Loucy (cell line): ENCODE measurements at regions not wholly inside any gene's neighbourhood (a gene's known extent, or its start where the extent isn't known, plus 50 kb on each side); places are given as distances from the start of the nearest gene placed in this dataset.

Experiments used
- H2AFZ ChIP-seq: fragments of 200-600 bp; sonication (generic); 2 replicates; pipeline ENCODE4 v1.6.0; 2016; ENCODE audit warnings: antibody characterized with exemption, mild to moderate bottlenecking, low read length, moderate library complexity
- H3F3A ChIP-seq: fragments of 200-600 bp; 2 replicates; pipeline ENCODE4 v1.6.0; 2016; ENCODE audit warnings: antibody characterized with exemption, low read depth, mild to moderate bottlenecking
- H3K27me3 ChIP-seq: fragments of 200-600 bp; sonication (generic); 2 replicates; pipeline ENCODE4 v1.6.1; 2014; ENCODE audit warnings: low read length, mild to moderate bottlenecking; ENCODE audit not compliant: insufficient read depth, poor library complexity, severe bottlenecking
- H3K36me3 ChIP-seq: fragments of 200-600 bp; sonication (generic); 2 replicates; pipeline ENCODE4 v1.6.1; 2016; ENCODE audit warnings: low read length; ENCODE audit not compliant: insufficient read depth
- H3K4me1 ChIP-seq: fragments of 200-600 bp; sonication (generic); 2 replicates; pipeline ENCODE4 v1.5.1; 2014; ENCODE audit warnings: low read length, mild to moderate bottlenecking; ENCODE audit not compliant: insufficient read depth, poor library complexity, severe bottlenecking
- H3K4me2 ChIP-seq: fragments of 200-600 bp; sonication (generic); 2 replicates; pipeline ENCODE4 v1.6.0; 2014; ENCODE audit warnings: antibody characterized with exemption, low read length, low read depth, mild to moderate bottlenecking; ENCODE audit not compliant: poor library complexity, severe bottlenecking
- H3K4me3 ChIP-seq: fragments of 200-600 bp; sonication (generic); 2 replicates; pipeline ENCODE4 v1.5.1; 2014; ENCODE audit warnings: low read length, mild to moderate bottlenecking, mixed read lengths; ENCODE audit not compliant: poor library complexity, severe bottlenecking
- H3K79me2 ChIP-seq: fragments of 200-600 bp; sonication (generic); 2 replicates; pipeline ENCODE4 v1.6.1; 2014; ENCODE audit warnings: low read length; ENCODE audit not compliant: insufficient read depth
- H3K9ac ChIP-seq: fragments of 200-600 bp; sonication (generic); 2 replicates; pipeline ENCODE4 v1.6.0; 2014; ENCODE audit warnings: mild to moderate bottlenecking, low read depth, low read length, moderate library complexity; ENCODE audit not compliant: poor library complexity, severe bottlenecking
- H3K9me2 ChIP-seq: fragments of 200-600 bp; sonication (generic); replicated peaks from 2 replicates; pipeline ENCODE4 v1.6.1; 2016; ENCODE audit warnings: low read depth, low read length, mixed read lengths
- H3K9me3 ChIP-seq: fragments of 200-600 bp; sonication (generic); 2 replicates; pipeline ENCODE4 v1.6.1; 2014; ENCODE audit warnings: mild to moderate bottlenecking, antibody characterized with exemption, low read length, low read depth; ENCODE audit not compliant: insufficient read depth
- H4K20me1 ChIP-seq: fragments of 200-600 bp; sonication (generic); 2 replicates; pipeline ENCODE4 v1.6.0; 2014; ENCODE audit warnings: antibody characterized with exemption, low read length, mild to moderate bottlenecking; ENCODE audit not compliant: insufficient read depth, poor library complexity, severe bottlenecking
- CTCF ChIP-seq: fragments of 200-600 bp; sonication (generic); conservative IDR thresholded peaks from 2 replicates; pipeline ENCODE4 v1.5.1; 2014; ENCODE audit warnings: mild to moderate bottlenecking, antibody characterized with exemption, low read length
- EZH2phosphoT487 ChIP-seq: fragments of 200-600 bp; IDR thresholded peaks from 2 replicates; pipeline ENCODE4 v1.6.1; 2018; ENCODE audit warnings: antibody characterized with exemption, mild to moderate bottlenecking, moderate library complexity, borderline replicate concordance

- Histone ChIP-seq H3K4me3 (no peak overlapping the region), H3K9me2 (no peaks in the 10 kb centered on the region), H3K27me3 (no peaks in the 10 kb centered on the region), H3K36me3 (no peaks in the 10 kb centered on the region), H3K79me2 (no peaks in the 10 kb centered on the region), H2AFZ (peak overlapping the region; percentile 42; the same call in 1 of the 2 replicates), H3K9ac (peak overlapping the region; percentile 7), H4K20me1 (no peaks in the 10 kb centered on the region), H3K4me1 (peaks cover 31% of the 10 kb centered on the region), H3K9me3 (peaks cover 5% of the 10 kb centered on the region; the same call in 1 of the 2 replicates), H3K4me2 (no peak overlapping the region), H3F3A (no peaks in the 10 kb centered on the region)
- no peak for TF ChIP-seq CTCF
Observed at GRCh38 chr2:172270278-172271079, 156.9 kb upstream of the ITGA6 start.

DNA sequence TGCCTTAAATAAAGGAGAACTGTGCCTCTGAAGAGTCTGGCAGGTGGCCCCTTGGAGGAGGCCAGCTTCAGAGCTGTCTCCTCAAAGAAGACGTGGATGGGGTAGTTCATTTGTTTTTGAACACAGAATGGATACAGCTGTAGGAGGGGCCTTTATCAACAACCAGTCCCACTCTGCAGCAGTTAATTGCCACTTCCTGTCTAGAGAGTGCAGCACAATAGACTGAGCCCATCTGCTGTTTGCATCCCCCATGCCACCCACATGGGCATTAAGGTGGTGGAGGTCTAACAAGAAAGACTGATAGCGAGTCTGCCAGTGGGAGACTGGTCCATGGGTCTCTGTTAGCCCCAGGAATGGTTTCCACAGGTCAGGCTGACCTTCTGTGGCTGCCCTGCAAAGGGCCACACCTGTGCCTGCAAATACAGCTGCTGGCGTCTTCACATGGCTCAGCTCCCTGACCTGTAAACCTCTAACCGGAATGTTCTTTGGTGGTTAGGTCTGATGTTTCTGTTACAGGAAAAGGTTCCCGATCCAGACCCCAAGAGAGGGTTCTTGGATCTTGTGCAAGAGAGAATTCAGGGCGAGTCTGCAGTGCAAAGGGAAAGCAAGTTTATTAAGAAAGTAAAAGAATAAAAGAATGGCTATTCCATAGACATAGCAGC, 153.3 kb upstream of the ITGA6 start:
- Histone ChIP-seq H3K36me3 (no peaks in the 10 kb centered on the region), H2AFZ (peak overlapping the region; percentile 22; the same call in 1 of the 2 replicates), H3K79me2 (no peaks in the 10 kb centered on the region), H3K4me3 (peak overlapping the region; percentile 39), H3F3A (no peaks in the 10 kb centered on the region), H3K4me1 (peaks cover 33% of the 10 kb centered on the region), H3K27me3 (no peaks in the 10 kb centered on the region), H3K4me2 (peak overlapping the region; percentile 51), H3K9ac (peak overlapping the region; percentile 27), H3K9me2 (no peaks in the 10 kb centered on the region), H3K9me3 (peaks cover 5% of the 10 kb centered on the region; the same call in 1 of the 2 replicates), H4K20me1 (no peaks in the 10 kb centered on the region)
- TF ChIP-seq EZH2phosphoT487 (no peak), CTCF (no peak)

- no peak for TF ChIP-seq EZH2phosphoT487
- TF ChIP-seq CTCF = no peak
- H4K20me1 ChIP-seq = no peaks in the 10 kb centered on the region
- H3K79me2 ChIP-seq = no peaks in the 10 kb centered on the region
- H3K9me2 ChIP-seq = no peaks in the 10 kb centered on the region
- no peak overlapping the region for H3K4me3 ChIP-seq
- peak overlapping the region; percentile 4 for H3K9ac ChIP-seq
- H3K27me3 ChIP-seq = no peaks in the 10 kb centered on the region
- peaks cover 42% of the 10 kb centered on the region for H3K4me1 ChIP-seq
- H3K4me2 ChIP-seq = no peak overlapping the region
- peaks cover 5% of the 10 kb centered on the region; the same call in 1 of the 2 replicates for H3K9me3 ChIP-seq
- peak overlapping the region; percentile 50; the same call in 1 of the 2 replicates for H2AFZ ChIP-seq
- no peaks in the 10 kb centered on the region for H3F3A ChIP-seq
- H3K36me3 ChIP-seq = no peaks in the 10 kb centered on the region
Observed at GRCh38 chr2:172275239-172275638, 152.1 kb upstream of the ITGA6 start.
